ENCODE measurements at regions not wholly inside any gene's neighbourhood (a gene's known extent, or its start where the extent isn't known, plus 50 kb on each side); places are given as distances from the start of the nearest gene placed in this dataset.

DNA sequence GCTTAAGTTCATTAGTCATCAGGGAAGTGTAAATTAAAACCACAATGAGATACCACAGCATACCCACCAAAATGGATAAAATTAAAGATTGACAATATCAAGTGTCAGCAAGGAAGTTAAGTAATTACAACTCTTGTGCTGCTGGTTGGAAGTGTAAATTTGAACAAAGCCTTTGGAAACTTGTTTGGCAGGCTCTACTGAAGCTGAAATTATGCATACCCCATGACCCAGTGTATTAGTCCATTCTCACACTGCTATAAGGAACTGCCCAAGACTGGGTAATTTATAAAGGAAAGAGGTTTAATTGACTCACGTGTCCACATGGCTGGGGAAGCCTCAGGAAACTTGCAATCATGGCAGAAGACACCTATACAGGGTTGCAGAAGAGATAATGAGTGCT lies 196.1 kb downstream of the PDCD6IP start:
- TF ChIP-seq MXI1 (conservative IDR thresholded peaks at IDR 0.05; ENCODE audit: poor library complexity, severe bottlenecking) (no peak), EP300 (conservative IDR thresholded peaks at IDR 0.05; ENCODE audit: poor library complexity, severe bottlenecking) (no peak), CTCF (IDR thresholded peaks at IDR 0.05; ENCODE audit: poor library complexity, severe bottlenecking) (no peak), POLR2AphosphoS5 (IDR thresholded peaks at IDR 0.05) (no peak), RAD21 (conservative IDR thresholded peaks at IDR 0.05) (no peak), EZH2 (IDR thresholded peaks at IDR 0.05; ENCODE audit: borderline replicate concordance, insufficient read depth, low read length, poor library complexity, severe bottlenecking) (no peak), TAF1 (IDR thresholded peaks at IDR 0.05; ENCODE audit: low read depth) (no peak)
- TF ChIP-seq, protein P1, sequence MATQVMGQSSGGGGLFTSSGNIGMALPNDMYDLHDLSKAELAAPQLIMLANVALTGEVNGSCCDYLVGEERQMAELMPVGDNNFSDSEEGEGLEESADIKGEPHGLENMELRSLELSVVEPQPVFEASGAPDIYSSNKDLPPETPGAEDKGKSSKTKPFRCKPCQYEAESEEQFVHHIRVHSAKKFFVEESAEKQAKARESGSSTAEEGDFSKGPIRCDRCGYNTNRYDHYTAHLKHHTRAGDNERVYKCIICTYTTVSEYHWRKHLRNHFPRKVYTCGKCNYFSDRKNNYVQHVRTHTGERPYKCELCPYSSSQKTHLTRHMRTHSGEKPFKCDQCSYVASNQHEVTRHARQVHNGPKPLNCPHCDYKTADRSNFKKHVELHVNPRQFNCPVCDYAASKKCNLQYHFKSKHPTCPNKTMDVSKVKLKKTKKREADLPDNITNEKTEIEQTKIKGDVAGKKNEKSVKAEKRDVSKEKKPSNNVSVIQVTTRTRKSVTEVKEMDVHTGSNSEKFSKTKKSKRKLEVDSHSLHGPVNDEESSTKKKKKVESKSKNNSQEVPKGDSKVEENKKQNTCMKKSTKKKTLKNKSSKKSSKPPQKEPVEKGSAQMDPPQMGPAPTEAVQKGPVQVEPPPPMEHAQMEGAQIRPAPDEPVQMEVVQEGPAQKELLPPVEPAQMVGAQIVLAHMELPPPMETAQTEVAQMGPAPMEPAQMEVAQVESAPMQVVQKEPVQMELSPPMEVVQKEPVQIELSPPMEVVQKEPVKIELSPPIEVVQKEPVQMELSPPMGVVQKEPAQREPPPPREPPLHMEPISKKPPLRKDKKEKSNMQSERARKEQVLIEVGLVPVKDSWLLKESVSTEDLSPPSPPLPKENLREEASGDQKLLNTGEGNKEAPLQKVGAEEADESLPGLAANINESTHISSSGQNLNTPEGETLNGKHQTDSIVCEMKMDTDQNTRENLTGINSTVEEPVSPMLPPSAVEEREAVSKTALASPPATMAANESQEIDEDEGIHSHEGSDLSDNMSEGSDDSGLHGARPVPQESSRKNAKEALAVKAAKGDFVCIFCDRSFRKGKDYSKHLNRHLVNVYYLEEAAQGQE (IDR thresholded peaks at IDR 0.05; ENCODE audit: borderline replicate concordance): no peak

All from neural cell (in vitro differentiated cells).